GM21717 (cell line): ENCODE measurements at regions not wholly inside any gene's neighbourhood (a gene's known extent, or its start where the extent isn't known, plus 50 kb on each side); places are given as distances from the start of the nearest gene placed in this dataset.
"Not testable (repeated sequence)": the region's sequence is repeated elsewhere in the genome, so short reads cannot be mapped to it uniquely, and the experiment has no call there.

Experiments
- ATAC-seq: cut with Tn5 transposase; IDR thresholded peaks from one replicate; pipeline ENCODE4 v1.9.1; 2021; ENCODE audit warnings: mild to moderate bottlenecking, moderate library complexity; ENCODE audit not compliant: unreplicated experiment

- ATAC-seq: no peak
These were observed 175.3 kb upstream of the CREB1 start for GRCh38 chr2:207354462-207354861.

GRCh38 chr2:207356567-207356966, 173.2 kb upstream of the CREB1 start:
- no peak for ATAC-seq

- ATAC-seq: no peak
These were observed 172.5 kb upstream of the CREB1 start for GRCh38 chr2:207357216-207357615.

DNA sequence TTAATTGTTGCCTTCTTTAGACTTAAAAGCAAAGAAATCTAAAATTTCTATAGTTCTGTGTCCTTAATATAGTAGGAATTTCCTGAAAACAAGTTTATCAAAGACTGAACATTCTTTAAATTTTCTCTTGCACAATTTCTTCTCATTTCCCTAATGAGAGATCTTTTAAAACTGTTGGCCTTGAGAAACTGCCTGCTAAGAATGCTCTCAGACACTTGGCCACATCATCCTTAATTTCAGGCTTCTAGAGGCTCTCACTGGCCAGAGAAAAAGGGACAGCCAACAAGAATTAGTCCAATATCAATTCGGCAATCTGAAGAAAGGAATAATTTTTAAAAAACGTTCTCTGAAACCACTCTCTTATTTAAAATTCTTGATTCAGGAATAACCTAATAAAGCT, 167.0 kb upstream of the CREB1 start:
- no peak for ATAC-seq

GRCh38 chr2:207363761-207364290, 165.9 kb upstream of the CREB1 start:
- no peak for ATAC-seq

DNA sequence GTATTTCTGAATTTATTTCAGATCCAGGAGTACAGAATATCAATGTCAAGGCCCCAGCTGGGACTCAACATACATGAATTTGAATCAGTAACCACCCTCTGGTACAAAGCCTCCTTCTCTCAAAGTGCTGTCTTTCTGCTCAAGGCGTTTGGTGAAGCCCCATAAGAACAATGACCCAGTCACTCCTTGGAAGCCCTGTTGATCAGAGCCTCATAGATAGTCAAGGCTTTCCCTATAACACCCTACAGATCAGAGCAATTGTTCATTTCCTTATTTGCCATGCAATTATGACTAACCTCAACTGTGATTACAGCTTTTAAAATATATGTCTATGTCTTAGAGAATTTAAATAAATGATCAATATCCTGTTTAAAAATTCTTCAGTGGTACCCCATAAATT, 159.1 kb upstream of the CREB1 start:
- ATAC-seq: no peak

DNA sequence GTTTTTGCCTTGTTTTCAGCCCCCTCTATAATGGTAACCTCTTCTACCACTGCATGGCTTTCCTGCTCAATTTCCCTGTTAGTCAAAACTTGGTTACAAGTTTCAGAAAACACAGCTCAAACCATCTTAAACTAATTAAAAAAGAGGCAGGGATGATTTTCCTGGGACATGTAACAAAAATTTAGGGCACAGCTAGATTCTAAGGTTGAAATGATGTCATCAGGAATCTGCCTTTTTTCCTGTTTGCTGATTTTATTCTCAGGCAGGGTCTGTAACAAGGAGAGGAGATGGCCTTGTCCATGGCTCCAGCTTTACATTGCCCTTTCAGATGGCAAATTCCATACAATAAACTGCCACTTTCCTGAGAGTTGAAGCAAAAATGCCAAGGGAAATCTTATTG, 157.9 kb upstream of the CREB1 start:
- no peak for ATAC-seq

DNA sequence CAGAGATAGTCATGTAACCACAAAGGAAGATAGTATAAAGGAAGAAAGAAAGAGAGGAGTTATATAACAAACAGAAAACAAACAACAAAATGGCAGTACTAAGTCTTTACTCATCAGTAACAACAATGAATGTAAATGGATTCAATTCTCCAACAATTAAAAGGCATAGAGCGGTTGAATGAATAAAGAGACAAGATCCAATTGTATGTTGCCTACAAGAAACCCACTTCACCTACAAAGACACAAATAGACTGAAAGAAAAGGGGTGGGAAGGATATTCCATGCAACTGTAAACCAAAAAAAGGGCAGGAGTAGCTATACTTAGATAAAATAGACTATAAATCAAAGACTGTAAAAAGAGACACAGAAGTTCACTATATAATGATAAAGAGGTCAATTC, 157.3 kb upstream of the CREB1 start:
- no peak for ATAC-seq

- ATAC-seq: no peak
These were observed 154.4 kb upstream of the CREB1 start for GRCh38 chr2:207375207-207375875.

DNA sequence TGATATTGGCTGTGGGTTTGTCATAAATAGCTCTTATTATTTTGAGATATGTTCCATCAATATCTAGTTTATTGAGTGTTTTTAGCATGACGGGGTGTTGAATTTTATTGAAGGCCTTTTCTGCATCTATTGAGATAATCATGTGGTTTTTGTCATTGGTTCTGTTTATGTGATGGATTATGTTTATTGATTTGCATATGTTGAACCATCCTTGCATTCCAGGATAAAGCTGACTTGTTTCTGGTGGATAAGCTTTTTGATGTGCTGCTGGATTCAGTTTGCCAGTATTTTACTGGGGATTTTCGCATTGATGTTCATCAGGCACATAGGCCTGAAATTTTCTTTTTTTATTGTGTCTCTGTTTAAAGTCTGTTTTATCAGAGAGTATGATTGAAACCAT, 151.1 kb upstream of the CREB1 start:
- not testable (repeated sequence) for ATAC-seq

- ATAC-seq: no peak
These were observed 144.7 kb upstream of the CREB1 start for GRCh38 chr2:207385076-207385475.

- ATAC-seq: no peak
These were observed 143.9 kb upstream of the CREB1 start for GRCh38 chr2:207385903-207386302.

- ATAC-seq: no peak
These were observed 142.7 kb upstream of the CREB1 start for GRCh38 chr2:207387001-207387571.

- no peak for ATAC-seq
These were observed 139.3 kb upstream of the CREB1 start for GRCh38 chr2:207390302-207391095.

DNA sequence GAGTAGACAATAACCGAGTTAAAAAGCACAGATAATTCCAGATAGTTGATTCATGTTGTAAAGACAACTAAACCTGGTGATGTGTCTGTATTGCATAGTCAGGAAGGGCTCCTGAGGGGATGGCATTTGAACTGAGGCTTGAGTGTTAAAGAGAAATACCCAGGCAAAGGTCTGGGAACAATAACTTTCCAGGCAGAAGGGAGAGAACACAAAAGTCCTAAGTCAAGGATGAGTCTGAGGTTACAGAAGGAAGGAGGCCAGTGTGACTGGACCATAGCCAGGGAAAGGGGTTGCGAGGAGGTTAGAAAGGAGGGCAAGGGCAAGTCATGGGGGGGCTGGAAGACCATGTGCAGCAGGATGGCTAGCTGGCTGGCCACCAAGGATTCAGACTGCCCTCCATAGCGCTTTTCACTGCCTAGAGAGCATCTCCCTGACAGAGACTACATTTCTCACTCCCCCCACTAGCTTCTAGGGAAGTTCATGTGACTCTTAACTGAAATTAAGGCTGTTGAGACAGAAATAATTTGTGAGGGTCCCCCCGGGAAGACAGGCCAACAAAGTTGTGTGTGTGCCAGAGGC, 135.5 kb upstream of the CREB1 start:
- no peak for ATAC-seq

DNA sequence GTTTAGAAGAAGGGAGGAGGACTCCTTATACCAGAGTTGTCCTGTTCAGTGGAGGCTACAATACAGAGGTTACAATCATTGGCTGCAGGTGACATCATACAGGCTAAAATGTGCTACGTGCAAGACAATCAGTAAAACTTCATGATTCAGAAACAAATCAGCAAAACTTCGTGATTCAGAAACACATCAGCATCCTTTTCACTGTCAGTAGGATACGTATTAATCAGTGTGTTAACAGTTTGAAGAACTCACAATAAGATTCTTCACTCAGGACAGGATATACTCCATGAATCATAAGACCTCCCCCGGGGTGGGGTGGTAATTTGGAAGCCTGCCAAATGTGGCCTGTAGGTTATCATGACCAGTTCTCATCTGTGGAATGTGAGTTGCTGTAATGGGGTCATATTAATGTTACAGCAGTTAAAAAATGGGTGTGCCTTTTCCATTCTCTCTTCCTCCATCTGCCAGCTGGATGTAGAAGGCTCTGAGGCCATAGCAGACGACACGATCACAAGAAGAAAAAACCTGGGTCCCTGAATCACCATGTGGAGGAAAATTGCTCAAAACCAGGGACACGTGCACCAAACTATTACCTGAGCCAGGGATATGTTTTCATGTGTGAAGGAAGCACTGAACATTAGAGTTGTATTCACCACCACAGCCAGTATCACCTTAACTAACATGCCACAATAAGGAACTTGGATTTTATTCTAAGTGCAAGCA, 134.8 kb upstream of the CREB1 start:
- no peak for ATAC-seq

- no peak for ATAC-seq
These were observed 134.1 kb upstream of the CREB1 start for GRCh38 chr2:207395535-207396251.

DNA sequence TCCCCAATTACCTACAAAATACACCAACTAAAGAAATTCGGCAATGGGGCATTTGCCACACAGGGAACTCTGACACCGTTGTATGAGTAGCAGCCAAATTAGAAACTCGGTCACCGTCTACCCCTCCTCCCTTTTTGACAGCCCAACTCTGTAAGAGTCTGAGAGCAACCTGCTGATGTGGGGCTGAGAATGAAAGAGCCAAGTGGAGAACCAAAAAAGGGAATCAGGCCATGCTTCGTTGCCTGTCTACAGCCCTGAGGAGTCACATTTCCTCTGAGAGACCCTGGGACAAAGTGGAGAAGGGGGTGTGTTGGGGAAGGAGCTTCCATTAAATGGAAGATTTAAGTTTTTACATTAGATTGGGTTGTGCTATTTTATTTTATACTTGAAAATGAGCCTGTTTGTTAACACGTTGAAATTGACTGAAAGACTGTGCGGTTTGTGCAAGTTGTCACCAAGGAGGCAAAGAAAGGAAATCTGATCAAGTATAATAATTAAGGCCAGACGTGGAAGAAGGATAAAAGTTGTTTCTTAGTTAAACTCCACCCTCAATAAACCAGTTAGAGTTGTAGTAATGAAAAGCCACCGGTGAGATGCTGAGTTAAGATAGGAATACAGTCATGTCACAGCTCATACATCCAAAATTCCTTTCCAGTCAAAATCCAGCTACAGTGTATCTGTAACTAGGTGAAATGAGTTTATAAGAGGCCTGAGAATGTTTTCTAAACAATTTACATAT, 131.7 kb upstream of the CREB1 start:
- ATAC-seq: no peak

DNA sequence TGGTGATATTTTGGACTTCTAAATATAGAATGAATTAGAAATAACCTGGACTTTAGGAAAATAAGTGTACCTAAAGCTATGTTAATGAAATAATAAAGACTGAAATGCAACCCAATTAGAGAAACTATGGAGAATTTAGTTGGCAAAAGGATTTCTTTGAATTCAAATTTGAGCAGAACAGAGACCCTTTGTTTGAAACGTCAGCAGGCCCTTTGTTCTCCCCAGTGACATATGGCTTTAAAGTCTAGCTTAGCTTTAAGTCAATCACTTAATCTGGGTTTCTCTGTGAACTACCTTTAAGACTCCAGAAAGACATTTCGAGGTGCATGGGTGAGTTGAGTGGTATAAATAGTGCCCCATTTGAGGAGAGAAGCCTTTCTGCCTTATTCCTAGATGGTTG, 130.5 kb upstream of the CREB1 start:
- ATAC-seq: no peak

DNA sequence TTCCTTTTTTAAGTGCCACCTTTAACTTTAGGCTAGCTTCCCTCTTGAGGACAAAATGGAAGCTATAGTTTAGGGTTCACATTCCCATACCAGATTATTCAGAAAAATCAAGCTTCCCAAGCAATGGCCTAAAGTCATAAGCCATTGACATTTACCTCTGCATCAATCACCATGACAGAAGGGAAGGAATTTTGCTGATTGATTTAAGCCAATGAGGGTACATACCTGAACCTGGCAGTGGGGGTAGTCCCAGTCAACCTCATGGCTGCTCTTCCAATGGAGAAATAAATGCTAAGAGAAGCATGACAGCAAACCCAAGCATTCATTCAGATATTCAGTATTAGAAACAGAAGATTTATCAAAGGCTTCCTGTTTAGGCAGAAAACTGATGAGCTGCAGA, 128.4 kb upstream of the CREB1 start:
- no peak for ATAC-seq
